GM19468 (cell line): ENCODE measurements at regions not wholly inside any gene's neighbourhood (a gene's known extent, or its start where the extent isn't known, plus 50 kb on each side); places are given as distances from the start of the nearest gene placed in this dataset.
"Not testable (repeated sequence)": the region's sequence is repeated elsewhere in the genome, so short reads cannot be mapped to it uniquely, and the experiment has no call there.

Source experiments
- ATAC-seq: cut with Tn5 transposase; IDR thresholded peaks from one replicate; pipeline ENCODE4 v1.9.1; 2021; ENCODE audit warnings: mild to moderate bottlenecking, moderate library complexity, moderate number of reproducible peaks; ENCODE audit not compliant: unreplicated experiment; ENCODE audit errors: extremely low read depth

DNA sequence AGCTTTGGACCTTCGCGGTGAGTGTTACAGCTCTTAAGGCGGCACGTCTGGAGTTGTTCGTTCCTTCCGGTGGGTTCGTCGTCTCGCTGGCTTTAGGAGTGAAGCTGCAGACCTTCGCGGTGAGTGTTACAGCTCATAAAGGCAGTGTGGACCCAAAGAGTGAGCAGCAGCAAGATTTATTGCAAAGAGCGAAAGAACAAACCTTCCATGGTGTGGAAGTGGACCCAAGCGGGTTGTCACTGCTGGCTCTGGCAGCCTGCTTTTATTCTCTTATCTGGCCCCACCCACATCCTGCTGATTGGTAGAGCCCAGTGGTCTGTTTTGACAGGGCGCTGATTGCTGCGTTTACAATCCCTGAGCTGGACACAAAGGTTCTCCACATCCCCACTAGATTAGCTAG is 396.1 kb upstream of the LCORL start:
- ATAC-seq, result not testable (repeated sequence)

DNA sequence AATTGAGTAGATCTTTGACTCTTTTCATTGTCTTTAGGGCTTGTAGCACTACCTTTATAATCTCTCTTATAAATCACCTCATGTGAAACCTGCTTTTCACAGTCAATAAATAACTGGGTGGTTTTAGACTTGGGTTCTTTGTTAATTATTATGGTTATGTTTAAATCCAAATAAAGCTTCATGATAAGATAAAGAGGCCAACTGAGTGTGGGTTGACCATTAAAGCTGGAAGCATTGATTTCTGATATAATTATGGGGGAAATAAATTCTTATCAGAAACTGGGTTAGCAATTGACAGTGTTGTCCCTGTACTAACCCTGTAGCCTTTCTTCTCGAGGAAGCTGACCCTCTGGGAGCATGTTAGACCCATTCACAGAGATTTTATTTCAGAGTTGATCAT is 384.7 kb upstream of the LCORL start:
- ATAC-seq, result no peak

DNA sequence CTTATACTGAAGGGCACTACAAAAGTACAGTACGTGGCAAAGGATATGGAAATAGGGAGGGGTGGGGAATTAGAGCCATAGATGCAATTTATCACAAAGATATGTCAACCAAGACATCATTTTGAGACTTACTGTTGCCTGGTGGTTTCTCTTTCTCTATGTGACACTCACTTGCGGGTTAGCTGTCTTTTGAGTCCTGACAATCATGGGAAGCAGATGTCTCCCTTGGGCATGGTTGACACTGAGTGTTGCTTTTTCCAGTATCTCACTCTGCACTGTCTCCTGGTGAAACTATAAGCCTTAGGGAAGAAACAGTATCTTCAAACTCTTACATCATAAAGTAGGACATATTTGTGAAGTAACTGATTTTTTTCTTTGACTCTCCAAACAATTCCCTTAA is 383.5 kb upstream of the LCORL start:
- ATAC-seq, result no peak

DNA sequence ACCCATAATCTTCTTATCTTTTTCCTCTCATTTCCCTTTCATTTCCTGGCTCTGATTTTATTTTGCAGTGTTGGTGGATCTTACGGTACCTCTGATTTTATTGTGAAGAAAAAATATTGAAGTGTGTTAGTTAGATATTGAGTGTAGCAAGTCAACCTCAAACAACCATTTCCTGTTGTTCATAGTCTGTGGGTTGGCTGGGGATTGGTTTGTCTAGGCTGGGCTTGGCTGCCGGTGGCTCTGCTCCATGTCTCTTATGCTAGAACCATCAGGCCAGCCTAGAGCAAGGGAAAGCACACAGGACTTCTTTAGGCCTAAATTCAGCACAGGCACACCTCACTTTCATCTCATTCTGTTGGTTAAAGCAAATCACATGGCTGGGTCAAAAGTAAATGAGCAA is 383.1 kb upstream of the LCORL start:
- no peak for ATAC-seq

DNA sequence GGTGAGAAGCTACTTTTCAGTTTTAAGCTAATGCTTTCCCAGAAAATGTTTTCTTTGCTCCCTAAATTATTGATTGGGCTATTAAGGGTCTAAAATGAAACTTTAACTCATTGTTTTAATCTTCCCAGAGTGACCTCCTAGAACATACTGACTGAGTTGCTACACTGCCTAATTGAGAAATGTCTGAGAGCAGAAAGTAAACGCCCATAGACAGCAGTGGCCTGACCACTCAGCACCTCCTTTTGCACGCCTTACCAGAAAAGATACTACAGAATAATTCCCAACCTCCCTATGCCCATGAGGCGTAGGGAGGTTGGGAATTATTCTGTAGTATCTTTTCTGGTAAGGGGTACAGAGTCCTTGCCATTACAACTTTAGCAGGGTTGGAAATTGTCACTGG is 381.8 kb upstream of the LCORL start:
- ATAC-seq, result no peak

DNA sequence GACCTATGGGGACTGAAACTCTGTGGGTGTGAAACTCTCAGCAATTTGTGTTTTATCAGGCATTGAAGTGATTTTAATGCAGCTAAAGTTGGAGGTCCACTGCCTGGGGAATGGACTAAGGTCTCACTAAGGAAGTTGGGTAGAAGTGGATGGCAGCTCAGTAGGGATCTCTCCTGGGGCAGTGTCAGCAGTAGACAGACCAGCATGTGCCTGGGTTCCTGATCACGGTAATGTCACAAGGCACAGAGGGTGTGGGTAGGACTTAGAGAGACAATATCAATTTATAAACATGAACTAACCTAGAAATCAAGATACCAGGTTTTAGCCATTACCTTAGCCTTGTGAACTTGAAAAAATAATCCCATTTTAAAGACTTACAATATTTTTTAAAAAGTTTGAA is 380.3 kb upstream of the LCORL start:
- no peak for ATAC-seq

DNA sequence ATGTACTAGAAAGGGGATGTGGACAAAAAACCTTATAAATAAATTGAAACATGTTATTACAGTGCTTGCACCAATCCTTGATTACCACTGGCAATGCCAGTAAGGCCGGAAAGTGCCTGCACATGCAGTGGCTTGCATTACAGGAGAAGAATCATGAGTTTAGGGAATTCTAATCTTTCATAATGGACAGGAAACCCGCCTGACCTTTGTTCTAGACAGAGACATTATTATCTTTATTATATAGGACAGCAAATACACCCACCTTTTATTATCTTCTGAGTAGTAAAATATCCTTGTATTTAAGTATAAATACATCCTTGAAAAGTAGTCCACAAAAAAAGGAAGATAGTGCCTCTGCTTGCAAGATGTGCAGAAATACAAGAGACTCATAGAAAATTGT is 379.9 kb upstream of the LCORL start:
- ATAC-seq, result no peak

DNA sequence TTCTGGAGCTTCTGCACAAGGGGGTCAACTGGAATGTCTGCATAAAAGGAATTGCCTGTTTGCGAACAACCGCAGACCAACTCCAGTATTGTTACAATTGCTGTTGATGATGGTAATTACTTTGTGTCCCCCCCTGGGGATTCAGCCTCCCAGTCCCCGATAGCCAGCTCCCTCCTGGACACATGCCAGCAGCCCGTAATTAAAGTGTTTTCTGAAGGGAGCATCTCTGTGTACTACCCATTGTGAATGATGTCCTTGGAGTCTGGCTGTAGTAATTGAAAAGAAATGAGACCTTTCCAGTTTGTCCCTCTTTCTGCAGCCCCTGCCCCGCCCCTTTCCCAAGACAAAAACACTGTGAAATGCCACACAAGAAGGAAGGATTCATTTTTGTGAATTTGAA is 377.1 kb upstream of the LCORL start:
- no peak for ATAC-seq

DNA sequence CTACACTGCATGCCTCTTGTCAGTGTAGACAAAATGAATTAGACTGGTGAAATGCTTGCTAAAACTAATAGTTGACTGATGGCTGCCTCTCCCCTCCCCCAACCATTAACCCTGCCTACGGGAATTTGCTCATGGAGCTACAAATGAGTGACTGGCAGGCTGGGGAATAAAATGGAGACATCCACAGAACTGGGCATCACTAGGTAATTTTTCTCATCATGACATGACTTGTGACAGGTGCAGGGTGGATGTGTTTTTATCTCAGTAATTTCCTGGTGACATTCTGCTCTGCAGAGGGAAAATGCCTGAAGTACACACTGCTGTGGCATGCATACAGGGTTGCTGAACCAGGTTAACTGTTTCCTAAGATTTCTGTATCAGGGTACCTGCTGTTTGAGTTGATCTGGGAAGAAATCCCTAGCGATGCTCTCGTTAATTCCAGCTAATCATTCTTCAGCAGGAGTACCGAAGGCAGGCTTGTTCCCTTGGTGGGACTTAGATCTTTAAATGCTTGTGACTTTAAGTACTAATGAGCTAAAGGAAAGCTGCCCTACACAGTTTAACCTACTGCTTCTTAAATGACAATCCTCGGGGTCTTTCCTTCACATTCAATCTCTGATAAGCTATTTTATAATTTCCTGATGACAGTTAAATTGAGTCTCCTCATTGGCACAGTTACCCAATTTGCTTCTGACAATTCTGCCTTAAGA is 376.3 kb upstream of the LCORL start:
- no peak for ATAC-seq

DNA sequence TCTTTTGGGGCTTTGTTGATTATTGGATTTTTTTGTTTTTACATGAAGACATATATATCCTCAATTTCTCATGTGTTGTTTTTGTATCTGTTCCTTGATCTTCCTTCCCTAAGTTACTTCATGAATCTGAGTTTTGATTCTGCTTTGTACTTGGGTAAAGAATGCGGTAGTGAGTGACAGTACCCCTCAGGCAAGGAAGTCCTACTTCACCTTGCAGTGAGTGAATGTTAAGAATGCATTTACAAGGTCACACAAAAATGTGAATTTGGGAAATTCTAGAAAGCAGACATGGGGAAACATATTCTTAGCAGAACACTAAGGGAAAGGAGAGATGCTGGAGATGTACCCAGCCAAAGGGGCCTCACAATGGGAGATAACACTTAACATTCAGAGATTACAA is 373.1 kb upstream of the LCORL start:
- no peak for ATAC-seq

DNA sequence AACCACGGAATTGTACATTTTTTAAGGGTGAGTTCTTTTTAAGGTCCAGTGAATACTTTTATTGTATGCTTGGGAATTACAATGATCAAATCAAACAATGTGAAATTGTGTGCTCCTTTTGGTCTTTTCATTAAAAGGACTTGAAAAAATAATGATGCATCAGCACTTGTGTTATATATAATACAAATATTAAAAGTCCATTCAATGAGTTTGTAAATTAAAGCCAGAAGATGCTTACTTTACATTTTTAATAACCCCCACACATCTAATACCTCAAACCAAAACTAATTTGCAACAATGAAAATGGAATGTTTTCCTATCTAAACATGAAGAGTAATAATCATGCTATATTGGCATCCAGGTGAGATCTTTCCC is 369.8 kb upstream of the LCORL start:
- ATAC-seq, result no peak

DNA sequence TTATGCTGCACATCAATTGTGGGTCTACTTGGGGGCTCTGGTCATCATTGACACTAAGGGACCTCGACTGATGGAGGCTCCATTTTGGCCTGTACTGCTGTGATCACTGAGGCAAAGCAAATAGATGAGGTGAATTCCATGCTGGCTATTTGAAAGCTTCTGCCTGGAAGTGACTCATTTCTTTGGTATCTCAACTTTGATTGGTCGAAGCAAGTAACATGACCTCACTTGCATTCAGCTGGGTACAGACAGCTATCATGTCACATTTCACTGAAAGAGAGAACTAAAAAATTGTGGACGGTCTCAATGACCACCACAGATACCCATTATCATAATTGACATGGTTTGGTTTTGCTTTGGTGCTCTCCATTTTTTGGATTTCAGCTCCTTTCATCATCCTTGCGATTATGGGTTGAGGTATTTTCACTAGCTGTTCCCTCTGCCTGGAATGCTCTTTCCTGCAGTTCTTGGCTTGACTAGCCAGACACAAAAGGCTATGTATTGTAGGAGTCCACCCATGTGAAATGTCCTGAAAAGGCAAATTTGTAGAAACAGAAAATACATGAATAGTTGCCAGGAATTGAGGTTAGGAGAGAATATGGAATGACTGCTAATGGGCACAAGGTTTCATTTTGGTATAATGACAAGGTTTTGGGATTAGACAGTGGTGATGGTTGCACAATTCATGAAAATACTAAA is 369.2 kb upstream of the LCORL start:
- no peak for ATAC-seq

DNA sequence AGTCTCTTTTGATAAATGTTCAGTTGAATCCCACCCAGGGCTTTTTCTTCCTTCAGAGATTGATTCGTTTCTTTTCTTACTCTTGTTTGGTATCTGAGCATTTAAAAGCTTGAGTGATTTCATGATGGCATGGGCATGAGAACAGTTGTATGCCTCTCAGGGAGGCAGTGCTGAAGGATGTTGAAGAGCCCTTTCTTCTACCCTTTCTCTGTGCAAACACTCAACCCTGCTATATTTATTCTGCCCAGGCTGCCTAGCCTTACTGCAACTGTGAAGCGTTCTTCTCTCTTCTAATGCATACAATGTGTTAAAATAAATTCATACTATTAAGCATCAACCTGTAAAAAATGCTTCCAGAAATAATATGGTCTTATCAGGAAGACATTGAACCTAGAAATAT is 367.6 kb upstream of the LCORL start:
- no peak for ATAC-seq

DNA sequence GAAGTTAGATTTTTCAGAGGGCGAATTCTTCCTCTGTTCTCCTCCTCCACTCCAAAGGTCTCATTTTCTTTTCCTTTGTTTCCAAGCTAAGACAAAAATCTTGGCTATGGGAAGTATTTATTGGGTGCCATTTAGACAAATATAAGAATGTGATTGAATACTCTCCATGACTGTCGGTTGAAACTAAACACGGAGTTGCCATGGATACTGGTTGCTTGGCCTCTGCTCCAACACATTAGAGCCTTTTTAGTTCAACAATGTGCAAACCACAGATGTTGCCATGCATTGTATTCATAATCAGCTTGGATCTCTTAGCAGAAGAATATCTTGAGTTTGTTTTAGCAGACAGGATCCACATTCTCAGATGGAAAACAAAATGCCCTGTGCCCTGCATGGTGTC is 366.5 kb upstream of the LCORL start:
- ATAC-seq, result no peak

DNA sequence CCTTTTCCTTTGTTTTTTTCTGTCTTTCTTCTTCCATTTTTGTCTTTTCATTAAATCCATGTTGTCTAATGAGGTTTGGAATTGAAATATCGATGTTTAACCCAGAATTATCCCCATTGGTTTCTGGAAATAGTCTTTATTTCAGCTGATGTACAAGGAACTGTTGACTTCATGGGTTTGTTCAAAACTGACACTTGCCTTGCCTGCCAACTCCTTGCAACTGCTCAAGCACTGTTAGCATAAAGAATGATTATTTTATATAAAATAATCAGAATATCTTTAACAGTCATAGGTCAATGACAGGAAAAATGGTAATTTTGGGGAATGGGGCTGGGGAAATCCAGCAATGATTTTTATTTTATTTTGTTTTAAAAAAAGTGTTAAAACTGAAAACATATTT is 359.6 kb upstream of the LCORL start:
- no peak for ATAC-seq

DNA sequence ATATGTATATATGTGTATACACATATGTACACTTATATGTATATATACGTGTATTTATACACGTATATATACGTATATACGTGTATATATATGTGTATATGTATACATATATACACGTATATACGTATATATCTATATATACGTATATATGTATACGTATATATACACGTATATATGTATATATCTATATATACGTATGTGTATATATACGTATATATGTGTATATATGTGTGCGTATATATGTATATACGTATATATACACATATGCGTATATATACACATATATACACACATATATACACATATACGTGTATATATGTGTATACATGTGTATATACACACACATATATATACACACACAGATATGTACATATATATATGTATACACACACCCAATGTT is 348.0 kb upstream of the LCORL start:
- no peak for ATAC-seq

DNA sequence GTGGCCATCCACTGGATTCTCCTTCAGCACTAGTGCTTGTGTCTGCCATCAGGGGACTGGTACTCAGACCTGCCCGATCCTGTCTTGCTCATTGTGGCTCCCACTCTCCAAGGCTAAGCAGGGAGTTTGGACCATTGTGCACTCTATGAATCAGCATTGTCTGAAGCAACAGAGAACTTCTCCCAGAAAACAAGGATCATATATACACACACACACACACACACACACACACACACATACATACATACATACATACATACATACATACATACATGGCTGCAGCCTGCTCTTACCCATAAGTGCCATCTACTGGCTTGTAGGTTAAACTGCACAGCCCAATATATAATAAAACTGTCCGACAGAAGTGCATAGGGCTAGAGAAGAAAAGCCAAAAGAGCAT is 345.3 kb upstream of the LCORL start:
- peak; percentile 66 for ATAC-seq

DNA sequence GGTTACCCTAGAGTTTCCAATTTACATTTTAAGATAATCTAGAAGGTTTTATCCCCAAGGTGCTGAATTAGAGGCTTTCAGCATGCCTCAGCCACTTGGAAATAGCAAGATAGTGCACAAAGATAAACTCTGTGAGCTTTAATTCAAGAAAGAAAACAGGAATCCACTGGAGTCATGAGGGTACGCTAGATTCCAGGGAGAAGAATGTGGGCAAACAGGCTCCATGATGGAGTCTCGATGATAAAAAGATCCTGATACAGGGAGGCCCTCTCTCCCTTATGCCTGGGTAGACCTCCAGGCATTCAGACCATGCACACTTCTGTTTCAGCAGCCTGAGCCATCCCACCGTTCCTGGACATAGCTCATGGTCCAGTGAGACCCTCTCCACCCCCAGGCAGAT is 344.6 kb upstream of the LCORL start:
- no peak for ATAC-seq

DNA sequence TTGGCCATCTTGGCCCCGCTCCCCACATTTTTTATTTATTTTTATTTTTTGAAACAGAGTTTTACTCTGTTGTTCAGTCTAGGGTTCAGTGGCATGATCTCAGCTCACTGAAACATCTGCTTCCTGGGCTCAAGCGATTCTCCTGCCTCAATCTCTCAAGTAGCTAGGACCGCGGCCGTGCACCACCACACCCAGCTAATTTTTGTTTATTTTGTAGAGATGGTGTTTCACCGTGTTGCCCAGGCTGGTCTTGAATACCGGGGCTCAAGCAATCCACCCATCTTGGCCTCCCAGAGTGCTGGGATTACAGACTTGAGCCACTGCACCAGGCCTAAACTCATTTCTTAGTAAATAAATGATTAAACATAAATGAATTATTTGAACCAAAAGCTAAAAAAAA is 322.0 kb upstream of the LCORL start:
- no peak for ATAC-seq

DNA sequence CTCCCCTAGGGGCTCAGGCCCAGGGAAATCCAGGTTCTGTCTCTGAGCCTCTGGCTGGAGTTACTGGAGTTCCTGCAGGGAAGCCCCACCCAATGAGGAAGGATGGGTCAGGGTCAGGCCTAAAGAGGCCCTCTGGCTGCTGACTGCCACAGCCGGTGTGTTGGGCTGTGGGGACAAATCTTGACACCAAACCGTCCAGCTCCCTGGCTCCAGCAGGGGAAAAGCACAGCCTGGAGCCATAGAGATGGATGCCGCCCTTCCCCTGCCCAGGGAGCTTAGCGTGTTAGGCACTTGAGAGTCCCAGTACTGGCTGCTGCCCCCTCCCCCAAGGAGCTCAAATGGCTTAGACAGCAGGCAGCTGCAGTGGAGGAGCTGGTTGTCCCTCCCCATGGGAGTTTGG is 321.3 kb upstream of the LCORL start:
- ATAC-seq, result no peak

DNA sequence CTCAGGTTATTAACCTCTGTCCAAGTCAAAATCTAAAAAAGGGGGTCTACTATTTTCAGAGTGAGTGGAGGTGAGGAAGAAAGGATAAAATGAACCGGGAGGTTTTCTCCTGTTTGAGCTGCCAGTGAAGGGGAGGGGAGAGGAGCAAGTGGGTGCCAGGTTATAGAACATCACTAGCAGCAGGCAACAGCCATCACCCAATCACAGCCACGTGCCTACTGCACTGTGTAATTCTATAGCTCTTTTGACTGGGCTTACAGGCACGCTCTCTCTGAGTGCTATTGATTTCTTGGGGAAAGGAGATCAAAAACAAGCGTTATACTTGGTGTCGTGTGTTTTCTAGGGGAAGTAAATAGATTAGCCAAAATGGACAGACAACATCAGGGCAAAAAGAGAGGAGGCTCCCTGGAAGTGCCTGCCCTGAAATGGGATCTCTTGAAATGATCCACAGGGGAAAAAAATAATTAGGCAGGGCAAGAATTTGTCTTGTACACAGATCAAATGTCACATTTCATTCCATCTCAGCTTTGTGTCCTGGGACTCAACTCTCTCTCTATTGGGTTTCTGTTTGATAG is 300.5 kb upstream of the LCORL start:
- no peak for ATAC-seq

DNA sequence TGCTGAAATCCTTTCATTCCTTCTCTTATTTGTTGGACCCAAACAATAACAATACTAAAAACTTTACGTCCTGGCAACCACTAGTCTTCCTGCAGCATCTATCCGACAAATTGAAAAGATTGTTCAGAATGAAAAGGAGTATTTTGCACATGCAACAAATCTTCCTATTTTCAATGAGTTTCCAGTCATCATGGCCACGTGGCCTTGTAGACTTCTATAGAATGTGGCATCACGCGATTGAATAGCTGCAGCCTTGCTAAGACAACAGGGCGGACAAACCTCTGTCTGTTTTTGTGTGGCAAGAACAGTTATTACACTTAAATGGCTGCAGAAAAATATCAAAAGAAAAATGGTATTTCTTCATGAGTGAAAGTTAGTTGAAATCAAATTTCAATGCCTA is 297.9 kb upstream of the LCORL start:
- no peak for ATAC-seq
